RCC 7860 (cell line): ENCODE measurements at regions not wholly inside any gene's neighbourhood (a gene's known extent, or its start where the extent isn't known, plus 50 kb on each side); places are given as distances from the start of the nearest gene placed in this dataset.
"Not testable (repeated sequence)": the region's sequence is repeated elsewhere in the genome, so short reads cannot be mapped to it uniquely, and the experiment has no call there.

ENCODE experiments used
- DNase-seq: peaks from one replicate; pipeline ENCODE4 v3.0.0-alpha.2; 2015; ENCODE audit warnings: low spot score
- FAIRE-seq: peaks from 2 replicates; lab custom pipeline; 2012; peaks lifted over from hg19 to GRCh38; lab: Jason Lieb, UNC

DNA sequence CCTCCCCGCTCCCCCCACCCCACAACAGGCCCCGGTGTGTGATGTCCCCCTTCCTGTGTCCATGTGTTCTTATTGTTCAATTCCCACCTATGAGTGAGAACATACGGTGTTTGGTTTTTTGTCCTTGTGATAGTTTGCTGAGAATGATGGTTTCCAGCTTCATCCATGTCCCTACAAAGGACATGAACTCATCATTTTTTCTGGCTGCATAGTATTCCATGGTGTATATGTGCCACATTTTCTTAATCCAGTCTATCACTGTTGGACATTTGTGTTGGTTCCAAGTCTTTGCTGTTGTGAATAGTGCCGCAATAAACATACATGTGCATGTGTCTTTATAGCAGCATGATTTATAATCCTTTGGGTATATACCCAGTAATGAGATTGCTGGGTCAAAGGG is 104.3 kb downstream of the MTPN start:
- not testable (repeated sequence) for DNase-seq, FAIRE-seq

DNA sequence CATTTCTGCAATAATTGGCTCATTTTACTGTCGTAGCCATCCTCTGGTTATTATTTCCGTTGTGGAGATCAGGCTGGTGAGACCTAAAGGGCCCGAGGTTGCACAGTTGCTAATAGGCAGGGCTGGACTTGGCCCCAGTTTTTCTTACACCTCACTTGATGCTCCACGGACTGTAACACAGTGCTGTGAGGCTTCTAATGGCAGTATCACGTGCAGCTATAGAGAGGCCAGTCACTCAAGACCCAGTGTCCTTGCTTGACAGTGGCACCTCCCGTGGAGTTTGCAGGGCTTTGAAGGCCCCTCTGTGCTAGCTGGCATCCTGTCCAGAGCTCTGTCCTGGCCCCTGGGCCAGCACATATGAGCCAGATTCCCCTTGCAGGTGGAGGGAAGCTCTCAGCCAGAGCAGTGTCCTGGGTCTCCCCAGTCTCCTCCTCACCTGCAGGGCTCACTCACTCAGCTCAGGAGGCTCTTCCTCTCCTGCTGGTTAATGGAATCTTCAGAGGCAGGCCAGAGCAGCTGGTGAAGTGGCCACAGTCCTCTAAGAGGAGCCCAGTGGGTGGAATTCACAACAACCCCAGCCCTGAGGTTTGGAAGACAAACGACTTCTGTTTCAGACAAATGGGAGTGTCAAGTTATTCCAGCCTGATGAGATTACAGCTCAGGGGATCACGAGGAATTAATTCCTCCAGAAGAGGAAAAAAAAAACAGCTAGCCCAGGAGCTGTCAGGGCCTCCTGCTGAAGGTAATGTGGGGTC is 114.2 kb upstream of the FAM180A start:
- FAIRE-seq (no peak), DNase-seq (no peak)

DNA sequence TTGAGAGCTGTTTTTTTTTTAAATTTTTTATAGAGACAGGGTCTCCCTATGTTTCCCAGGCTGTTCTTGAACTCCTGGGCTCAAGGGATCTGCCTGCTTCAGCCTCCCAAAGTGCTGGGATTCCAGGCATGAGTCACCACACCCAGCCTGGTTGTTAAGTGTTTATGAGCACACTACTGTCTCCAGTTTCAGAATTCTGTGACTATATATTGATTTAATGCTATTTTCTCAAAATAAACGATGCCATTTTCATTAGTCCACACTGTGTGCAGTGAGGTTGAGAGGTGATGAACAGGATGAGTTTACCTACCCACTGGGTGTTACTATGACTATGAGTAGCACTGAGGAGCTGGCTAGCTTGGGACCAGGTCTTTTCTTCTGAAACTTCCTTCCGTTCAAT is 110.9 kb upstream of the FAM180A start:
- DNase-seq (no peak), FAIRE-seq (no peak)

DNA sequence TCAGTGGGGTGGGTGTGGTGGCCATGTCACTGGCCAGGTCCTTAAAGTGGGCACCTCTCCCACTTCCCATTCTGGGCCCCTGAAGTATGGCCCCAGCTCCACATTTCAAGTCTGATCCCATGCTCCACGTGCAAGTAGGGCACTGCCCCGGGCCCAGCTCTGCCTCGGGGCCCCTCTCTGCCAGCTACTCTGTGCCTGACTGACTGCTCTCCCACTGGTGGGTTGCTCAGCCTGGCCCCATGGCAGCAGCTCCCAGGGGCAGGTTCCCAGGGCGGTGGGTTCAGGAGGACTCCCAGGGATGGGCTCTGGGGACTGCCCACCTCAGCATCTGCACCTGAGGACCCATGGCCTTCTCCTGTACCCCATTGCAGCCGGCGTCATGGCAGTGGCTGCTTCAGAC is 110.2 kb upstream of the FAM180A start:
- FAIRE-seq (no peak), DNase-seq (no peak)

DNA sequence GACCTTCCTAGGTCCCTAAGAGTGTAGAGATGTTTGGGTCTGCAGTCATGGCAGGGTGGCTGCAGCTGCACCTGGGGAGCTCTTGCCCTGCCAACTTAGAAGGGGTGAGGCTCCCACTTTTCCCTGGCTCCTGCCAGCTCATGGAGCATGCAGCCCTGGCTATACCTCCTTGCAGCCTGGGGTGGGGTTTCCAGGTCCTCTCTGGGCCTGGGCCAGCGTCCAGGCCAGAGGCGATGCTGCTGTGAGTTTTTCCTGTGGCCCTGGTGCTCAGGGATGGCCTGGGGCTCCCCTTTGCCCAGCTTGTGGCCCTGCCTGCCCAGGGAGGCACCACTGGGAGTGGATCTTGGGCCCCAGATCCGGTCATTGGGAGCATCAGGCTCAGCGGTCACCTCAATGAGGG is 109.8 kb upstream of the FAM180A start:
- DNase-seq (no peak), FAIRE-seq (no peak)

DNA sequence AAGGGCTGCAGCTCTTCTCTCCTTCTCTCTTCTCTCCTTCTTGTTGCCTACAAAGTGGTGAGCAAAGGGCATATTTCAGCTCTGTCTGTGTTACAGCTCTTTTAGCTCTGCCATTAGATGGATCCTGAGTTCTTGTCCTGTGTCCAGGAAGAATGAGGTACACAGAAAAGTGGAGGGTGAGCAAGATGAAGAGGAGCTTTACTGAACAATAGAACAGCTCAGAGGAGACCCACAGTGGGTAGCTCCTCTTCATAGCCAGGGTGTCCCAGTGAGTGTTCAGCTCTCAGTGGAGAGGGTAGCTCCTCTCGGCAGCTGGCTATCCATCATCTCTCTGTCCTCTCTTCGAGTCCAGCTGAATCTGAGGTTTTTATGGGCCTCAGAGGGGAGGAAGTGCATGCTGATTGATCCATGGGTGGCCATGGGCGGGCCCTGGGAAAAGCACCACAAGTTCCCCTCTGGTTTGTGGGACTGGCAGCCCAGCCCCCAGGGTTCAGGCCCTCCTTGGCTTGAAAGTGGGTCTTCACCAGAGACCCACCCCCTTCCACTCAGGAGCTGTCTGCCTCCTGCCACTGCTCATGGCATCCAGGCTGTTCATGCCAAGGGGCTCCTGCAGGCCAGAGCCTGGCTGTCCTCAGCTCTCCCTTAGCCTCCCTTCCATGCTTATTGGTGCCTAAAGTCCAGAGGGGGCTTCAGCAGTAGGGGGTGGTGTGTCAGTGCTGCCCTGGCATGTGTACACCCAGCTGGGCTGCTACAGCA is 109.1 kb upstream of the FAM180A start:
- DNase-seq: no peak
- no peak for FAIRE-seq

DNA sequence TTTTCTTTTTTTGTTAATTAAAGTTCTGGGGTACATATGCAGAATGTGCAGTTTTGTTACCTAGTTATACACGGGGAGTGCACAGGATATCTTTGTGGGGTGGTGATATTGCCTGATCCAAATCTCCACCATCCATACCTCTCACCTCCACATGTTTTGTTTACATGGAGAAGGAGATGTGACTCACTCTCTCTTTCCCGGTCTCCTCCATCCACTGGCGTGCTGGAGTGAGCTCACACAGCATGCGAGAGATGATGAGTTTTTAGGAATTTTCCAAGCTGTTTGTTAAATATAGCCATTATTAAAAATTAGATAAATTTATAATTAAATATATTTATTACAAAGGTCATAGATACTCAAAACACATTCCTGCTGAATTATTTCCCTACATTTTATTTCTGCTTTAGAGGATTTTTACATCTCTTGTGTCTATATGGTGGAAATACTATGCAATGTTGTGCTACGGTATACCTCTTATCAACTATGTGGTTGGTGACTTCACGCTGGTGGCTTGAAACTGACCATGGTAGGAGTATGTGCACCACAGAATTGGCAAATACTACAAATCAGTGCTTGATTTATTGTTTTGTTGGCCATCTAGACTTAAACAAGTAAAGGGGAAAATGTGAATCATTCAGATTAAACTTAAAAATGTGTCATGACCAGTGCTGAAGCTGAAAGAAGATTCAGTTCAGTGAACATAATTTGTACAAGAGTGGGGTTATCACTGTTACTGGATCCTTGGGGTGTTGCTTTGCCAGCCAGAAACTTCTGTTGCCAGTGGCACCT is 107.9 kb upstream of the FAM180A start:
- FAIRE-seq (peak; percentile 95), DNase-seq (peak; percentile 92)

DNA sequence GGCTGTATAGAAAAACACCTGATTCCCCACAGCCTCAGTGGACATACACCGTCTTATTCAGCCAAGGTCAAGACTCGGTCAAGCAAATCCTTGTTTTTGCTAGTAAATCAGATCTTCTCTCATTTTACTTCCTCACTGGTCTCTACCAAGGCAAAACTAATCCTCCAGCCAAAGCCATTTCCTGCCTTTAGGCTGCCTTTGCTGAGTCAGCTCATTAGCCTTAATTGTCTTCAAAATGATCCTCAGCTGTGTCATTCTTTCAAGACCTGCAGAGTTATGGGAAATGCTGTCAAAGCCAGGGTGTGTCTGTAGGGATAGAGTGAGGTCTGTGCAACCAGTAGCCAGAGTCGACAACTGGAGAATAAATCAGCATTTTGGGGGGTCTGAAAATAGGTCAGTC is 107.2 kb upstream of the FAM180A start:
- FAIRE-seq (peak; percentile 94), DNase-seq (peak; percentile 83)

DNA sequence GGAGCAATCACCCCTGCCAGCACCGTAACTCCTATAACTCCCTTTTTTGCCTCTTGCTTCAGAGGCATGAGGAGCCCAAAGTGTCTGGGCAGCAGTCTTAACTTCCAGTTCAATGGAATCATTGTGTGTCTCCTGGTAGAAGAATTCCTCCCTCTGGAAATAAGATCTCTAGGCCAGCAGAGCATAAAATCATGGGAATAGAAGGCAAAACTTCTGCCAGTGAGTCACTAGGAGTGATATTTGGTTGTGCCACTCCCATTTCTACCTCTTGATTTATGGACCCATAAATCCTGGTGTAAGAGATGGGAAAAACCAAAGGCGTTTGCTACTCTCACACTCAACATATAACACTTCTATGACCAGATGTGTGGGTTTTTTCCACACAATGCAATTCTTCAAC is 104.9 kb upstream of the FAM180A start:
- FAIRE-seq: peak; percentile 66
- peak; percentile 72 for DNase-seq

DNA sequence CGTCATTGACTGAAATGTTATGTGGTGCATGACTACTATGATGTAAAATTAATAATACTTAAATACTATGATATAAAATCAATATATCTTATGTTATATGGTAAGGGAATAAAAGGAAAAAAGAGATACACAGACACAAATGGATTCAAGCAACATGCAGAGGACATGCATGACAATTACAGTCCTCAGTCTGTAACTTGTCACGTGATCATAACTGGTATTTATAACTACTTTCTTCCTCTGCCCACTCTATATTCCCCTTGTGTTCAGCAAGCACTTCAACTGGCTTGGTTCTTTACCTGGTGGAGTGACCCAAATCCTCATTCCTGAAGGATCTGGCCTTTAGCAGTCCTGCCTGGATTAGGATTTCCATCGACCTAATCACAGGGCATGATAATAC is 104.4 kb upstream of the FAM180A start:
- no peak for DNase-seq
- FAIRE-seq: no peak

DNA sequence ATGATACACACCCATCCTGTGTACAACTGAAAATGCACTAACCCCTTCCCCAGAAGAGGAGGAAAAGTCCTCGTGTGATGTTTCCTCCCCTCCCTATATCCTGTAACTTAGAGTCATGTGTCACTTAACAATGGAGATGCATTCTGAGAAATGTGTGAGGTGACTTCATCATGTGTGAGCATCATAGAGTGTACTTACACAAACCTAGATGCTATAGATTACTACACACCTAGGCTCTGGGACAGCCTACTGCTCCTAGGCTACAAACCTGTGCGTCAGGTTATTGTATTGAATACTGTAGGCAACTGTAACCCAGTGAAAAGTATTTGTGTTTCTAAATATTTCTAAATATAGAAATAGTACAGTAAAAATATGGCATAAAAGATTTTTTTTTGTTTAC is 98.6 kb upstream of the FAM180A start:
- DNase-seq (no peak), FAIRE-seq (no peak)

DNA sequence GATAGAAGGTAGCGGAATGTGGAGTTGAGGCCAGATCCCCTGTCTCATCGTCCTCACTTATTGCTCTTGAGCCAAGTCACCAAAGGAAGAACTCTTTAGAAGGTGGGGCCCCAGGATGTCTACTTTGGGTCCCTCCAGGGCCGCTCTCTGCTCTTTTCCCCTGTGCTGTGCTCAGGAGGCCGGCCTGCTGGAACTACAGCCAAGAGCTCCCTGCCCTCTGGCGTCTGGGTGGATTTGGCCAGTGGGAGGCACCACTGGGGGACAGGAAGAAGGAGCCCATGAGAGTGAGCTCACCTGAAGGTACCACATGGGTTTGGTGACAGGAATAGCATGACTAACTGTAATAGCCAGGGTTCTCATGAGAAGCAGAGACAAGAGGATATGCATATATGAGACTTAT is 97.7 kb upstream of the FAM180A start:
- no peak for DNase-seq
- no peak for FAIRE-seq

DNA sequence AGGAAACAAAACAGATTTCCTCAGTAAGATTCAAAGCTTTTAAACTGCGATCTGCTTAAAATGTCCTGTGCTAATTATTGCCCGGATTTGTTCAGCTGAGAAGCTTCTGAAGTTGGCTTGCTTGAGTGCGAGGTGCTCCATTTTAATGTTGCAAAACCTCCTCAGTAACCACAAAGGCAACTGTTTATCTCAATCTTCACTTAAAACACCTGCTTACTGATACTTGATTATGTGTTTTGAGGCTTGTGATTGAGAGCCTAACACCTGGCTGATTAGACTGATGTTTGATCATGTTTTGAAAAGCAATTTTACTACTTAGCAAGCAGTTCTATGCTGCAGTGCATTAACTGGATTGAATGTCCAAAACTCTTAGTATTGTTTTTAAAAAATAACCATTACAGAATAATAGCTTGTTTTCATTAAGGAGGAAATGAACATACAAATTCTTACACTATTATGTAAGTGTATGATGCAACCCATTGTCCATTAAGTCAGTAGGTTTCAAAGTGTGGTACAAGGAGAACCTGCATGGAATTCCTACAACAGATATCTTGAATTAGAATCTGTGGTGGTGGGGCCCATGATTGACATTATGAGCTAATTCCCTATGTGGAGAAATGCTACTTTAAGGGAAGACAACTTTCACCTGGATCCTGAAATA is 96.9 kb upstream of the FAM180A start:
- FAIRE-seq: no peak
- no peak for DNase-seq

DNA sequence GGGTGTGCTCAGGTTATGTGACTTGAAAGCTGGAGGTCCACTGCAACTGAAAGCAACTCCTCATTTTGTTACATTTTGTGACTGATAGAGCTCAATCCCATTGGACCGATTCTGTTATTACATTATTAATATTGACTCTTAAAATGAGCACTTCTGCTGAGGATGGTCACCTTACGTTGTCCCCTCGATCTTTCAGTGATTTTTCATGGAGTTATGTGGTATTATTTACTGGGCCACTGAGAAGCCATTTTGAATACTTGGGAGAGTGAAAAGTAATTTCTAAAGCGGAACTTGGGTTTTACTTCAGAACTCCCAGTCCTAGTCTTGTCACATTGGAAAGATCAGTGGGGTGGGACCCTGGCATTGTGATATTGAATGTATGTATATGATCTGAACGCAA is 96.3 kb upstream of the FAM180A start:
- FAIRE-seq: no peak

DNA sequence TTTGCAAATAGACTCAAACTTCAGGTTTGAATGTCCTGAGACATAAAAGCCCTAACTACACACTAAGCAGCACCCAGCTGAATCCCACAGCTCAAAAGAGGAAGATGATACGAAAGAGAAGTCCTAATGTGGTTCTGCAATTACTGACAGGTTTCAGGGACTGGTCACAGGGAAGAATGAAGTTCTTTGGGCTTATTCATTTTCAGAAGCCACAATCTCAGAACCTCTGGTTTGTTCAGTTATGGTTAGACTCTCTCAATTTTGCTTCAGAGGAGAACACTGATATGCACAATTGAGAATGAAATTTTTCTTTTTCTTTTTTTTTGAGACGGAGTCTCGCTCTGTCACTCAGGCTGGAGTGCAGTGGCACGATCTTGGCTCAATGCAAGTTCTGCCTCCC is 94.6 kb upstream of the FAM180A start:
- DNase-seq (no peak), FAIRE-seq (no peak)

More for the DNA sequence above, 96.3 kb upstream of the FAM180A start:
- no peak for DNase-seq

DNA sequence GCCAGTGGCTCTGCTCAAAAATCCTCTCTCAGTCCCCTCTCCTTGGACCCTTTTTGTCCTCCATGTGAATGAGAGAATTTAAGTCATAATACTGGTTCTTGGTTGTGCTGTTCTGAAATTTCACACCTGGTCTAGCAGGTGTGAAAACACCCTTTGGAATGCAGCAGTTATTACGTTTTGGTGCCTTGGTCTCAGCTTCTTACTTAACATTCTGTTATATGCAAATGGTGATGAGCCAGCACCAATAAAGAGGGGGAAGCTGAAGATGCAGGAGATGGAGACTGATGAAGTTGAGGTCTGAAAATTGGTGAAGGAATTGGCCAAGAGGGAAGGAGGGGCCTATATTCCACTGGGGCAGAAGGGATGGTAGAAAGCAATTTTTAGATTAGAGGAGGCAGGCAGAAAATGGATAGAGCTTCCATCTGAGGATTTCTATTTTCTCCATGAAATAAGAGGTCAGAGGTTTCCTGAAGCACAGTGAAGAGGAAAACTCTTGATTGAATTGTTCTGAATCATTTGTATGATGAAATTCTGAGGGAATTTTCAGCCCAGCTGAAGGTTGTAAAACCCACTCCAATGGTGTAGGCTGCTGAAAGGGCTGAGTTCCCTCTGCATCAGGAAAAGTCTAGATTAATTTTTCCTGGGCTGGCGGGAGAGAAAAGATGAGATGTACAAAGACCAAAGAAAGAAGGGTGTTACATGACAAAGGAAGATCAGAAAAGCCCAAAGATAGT is 94.0 kb upstream of the FAM180A start:
- FAIRE-seq: no peak
- DNase-seq: no peak

DNA sequence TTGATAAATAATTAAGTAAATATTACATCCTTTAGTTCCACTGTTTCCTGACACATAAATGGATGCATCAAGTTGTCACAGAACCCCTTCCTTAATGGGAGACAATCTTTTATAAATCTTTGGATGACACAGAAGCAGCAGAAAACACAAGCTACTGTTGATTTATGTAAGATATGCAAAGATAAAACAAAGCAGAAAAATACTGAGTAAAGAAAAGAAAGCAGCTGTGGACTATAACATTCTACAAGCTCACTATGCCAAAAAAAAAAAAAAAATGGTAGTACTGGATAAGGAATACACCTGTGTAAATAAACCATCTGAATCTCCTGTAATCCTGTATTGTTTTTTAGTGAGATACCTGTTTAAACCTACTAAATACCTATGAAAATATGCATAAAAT is 92.0 kb upstream of the FAM180A start:
- FAIRE-seq (no peak), DNase-seq (no peak)

DNA sequence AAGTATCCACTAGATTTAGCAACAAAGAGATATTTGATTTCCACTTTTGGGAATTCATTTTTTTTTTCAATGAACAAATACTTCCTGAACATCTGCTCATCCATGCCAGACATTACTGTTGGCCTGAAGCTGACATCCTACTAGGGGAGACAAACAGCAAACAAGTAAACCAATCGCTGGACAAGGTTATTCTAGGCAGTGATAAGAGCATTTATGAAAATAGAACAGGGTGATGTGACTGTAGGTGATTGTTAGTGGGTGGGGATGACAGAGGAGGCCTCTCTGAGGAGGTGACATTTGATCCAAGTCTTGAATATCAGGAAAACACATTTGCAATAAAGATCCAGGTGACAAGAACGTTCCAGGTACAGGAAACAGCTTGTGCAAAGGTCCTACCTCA is 89.1 kb upstream of the FAM180A start:
- FAIRE-seq: no peak
- no peak for DNase-seq

DNA sequence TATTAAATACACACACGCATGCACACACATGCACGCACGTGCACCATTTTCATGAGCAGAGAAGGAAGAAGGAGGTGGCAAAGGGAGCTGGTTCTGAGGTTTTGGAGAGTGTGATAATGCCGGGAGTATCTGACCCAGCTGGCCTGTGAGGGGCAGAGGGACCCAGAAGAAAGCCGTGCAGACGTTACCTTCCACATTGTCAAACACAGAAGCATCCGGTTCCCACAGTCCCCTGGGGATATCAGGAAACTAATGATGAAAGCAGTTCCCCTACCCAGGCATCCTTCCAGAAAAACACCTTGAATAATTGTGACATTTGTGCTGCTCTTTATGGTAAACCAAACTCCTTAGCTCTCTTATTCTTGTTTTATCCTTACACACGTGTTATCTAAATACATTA is 85.7 kb upstream of the FAM180A start:
- no peak for DNase-seq
- no peak for FAIRE-seq

DNA sequence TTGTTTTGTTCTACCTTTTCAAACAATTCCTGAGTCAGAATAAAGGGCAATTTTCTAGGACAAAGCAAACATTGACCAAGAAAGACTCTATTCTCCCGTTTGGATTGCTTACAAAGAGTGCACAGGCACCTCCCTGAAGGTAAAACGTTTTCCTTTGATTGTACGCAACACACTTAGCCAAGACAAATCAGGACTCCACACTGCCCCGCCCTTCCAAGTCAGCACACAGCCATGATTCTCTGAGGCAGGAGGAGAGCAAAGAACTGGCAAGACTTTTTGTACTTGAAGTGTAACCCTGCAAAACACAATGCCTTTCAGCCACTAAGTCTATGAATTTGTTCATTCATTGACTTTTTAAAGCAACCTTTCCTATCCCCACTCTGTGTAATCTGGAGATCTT is 85.0 kb upstream of the FAM180A start:
- FAIRE-seq: no peak
- no peak for DNase-seq
